ENCODE measurements at regions not wholly inside any gene's neighbourhood (a gene's known extent, or its start where the extent isn't known, plus 50 kb on each side); places are given as distances from the start of the nearest gene placed in this dataset.

- DNase-seq, result no peak
Observed at GRCh38 chr3:19093084-19093483, 55.2 kb upstream of the KCNH8 start.

GRCh38 chr3:19077388-19077787 is 70.9 kb upstream of the KCNH8 start:
- DNase-seq, result no peak

DNA sequence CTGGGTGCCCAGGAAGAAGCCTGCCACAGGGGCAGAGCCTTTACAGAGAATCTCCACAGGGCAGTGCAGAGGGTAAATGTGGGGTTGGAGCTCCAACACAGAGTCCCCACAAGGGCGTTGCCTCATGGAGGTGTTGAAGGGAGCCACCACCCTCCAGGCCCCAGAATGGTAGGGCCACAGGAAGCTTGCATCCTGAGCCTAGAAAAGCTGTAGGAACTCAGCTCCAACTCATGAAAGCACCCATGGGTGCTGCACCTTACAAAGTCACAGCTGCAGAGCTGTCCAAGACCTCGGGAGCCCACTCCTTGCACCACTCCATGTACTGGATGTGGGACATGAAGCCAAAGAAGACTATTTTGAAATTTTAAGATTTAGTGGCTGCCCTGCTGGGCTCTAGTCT is 73.3 kb upstream of the KCNH8 start:
- no peak for DNase-seq

GRCh38 chr3:19074257-19074900 is 73.9 kb upstream of the KCNH8 start:
- DNase-seq, result no peak

GRCh38 chr3:19073341-19074105 is 74.8 kb upstream of the KCNH8 start:
- DNase-seq, result no peak

DNA sequence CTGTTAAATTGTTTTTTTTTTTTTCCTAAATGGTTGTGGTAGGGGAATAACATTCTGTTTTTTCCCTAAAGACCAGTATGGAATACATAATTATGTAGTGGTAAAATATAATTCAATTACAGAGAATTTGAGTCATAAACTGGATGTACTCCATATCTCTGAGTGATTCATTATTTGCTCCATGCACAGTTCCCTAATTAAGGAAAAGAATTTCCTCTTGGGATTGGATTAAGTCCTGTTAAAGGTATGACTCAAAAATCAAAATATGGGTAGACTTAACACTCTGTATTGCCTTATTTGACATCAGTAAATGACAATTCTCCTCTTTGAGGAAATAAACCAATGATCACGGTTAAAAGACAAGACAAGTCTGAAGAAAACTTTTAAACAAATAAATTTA is 78.0 kb upstream of the KCNH8 start:
- no peak for DNase-seq

DNA sequence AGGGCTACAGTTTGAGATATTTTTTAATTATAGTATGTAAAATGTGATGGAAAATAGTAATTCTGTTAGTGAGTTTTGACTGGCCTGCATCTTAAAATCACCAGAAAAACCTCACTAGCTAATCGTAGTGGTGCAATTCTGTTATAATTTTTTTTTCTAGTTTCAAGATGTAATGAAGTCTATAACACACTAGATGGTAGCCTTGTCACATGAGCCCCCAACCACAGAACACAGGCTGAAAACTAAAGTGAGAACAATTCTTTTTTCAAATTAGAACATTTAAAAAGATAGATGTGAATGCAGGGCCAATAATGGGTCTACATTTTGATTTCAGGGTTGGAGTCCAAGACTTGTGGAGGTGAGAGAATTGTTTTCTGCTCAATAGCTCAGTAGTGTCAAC is 83.3 kb upstream of the KCNH8 start:
- DNase-seq, result no peak

DNA sequence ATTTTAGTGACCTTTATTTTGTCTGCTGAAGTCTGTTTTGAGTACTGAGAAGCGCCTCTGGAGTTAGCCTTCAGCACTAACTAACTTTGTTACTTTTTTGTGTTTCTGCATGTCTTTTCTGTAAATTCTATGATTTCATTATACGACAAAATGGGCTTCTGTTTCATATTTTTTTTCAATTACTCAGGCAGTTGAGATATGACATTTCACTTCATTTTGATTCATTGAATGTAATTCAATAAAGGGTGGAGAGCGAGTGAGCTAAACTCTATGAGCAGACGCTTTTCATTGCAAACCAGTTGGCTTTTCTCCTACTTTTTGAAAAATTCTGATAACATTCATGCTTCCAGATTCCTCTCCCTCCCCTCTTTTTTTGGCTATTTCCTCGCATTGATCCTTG is 84.4 kb upstream of the KCNH8 start:
- DNase-seq, result no peak

GRCh38 chr3:19060404-19060803 is 87.9 kb upstream of the KCNH8 start:
- DNase-seq, result no peak

DNA sequence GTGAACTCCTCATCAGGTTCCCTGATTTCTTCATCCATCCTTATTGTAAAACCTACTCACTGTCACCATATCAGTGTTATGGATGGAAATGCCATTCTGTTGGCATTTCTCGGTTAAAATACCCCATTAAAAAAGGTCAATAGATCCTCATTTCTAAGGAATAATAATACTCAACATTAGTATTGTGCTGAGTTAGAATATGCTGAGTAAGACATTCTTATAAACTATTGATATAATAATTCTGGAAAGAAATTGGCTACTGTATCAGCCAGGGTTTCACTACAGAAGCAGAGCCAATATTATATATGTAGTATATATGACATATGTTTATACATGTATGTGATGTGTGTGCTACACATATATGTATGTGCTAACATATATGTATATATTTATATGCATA is 95.4 kb upstream of the KCNH8 start:
- DNase-seq, result no peak

- DNase-seq, result no peak
Observed at GRCh38 chr3:19046440-19046839, 101.9 kb upstream of the KCNH8 start.

GRCh38 chr3:19030522-19030839 is 117.8 kb upstream of the KCNH8 start:
- DNase-seq, result no peak

DNA sequence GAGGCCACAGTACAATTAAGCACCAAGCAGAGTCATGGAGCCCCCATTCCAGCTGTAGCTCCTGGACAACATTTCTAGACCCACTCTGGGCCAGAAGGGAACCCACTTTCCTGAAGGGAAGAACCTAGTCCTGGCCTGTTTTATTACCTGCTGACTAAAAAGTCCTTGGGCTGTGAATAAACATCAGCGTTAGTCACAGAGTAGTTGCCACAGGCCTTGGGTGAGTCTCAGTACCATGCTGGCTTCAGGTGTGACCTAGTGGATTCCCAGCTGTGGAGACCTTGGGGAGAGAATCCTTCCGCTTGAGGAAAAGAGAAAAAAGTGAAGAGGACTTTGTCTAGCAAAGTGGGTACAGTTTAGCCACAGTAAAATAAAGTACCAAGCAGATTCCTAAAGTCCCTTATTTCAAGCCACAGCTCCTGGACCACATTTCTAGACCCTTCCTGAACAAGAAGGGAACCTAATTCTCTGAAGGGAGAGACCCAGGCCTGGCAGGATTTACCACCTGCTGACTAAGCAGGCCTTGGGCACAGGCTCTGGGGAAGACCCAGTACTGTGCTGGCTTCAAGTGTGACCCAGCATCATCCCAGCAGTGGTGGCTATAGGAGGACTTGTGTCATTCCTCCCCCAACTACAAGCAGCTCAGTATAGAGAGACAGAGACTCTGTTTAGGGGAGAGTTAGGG is 118.3 kb upstream of the KCNH8 start:
- DNase-seq, result no peak

- no peak for DNase-seq
Observed at GRCh38 chr3:19025441-19025840, 122.9 kb upstream of the KCNH8 start.

DNA sequence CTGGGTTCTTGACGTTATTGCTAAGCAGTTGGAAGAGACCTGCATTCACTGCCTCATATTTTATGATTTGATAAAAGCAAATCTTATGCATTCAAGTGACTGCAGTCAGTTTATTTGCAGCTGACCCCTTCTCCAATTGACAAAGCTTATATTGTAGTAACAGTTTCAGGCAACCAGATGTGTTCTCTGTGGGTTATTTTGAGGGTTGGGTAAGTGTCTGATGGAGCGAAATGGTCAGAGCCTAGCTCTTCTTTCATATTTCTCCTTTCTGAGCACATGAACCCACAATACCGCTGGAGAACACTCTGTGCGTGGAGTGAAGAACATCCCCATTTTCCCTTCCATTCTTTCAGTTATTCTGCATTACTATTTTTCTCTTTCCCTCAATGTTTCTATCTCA is 125.8 kb upstream of the KCNH8 start:
- DNase-seq, result no peak

GRCh38 chr3:19016851-19017250 is 131.5 kb upstream of the KCNH8 start:
- DNase-seq, result no peak

- no peak for DNase-seq
Observed at GRCh38 chr3:19013879-19014278, 134.4 kb upstream of the KCNH8 start.

- no peak for DNase-seq
Observed at GRCh38 chr3:19012846-19013245, 135.5 kb upstream of the KCNH8 start.

DNA sequence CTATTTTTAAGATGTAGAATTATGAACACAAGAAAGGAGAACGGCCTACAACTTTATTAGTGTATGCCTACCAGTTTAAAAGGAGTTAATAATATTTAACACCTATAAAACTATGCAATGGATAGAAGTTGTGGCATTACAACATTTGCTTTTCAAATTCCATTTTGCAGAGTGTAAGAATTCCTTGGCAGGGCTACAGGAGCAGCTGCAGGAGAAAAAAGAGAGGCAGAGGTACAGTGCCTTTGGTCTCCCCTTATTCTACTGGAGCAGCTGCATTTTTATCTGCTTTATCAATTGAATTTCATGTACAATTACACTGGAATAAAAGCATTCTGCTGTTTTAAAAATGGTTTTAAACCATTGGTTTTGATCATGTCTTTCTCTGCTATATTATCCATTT is 145.7 kb upstream of the KCNH8 start:
- no peak for DNase-seq

GRCh38 chr3:18998069-18998468 is 150.2 kb upstream of the KCNH8 start:
- DNase-seq, result no peak

DNA sequence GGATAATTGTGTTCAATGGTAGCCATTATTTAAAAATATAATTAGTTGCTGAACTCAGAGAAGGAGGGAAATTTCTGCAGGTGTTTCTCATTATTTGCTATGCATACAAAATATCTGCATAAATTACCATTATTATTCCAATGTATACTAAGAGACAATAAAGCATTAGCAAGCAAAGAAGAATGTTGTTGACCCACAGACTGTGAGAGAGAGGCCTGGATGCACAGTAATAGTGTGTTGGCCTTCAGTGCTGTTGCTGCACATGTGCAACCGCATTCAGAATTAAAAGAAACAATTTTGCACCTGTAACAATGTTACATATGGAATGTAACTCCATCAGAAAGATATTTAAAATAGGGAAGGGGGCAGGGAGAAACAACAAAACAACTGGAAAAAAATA is 155.6 kb upstream of the KCNH8 start:
- DNase-seq, result no peak

GRCh38 chr3:18989237-18989795 is 159.0 kb upstream of the KCNH8 start:
- DNase-seq, result no peak

DNA sequence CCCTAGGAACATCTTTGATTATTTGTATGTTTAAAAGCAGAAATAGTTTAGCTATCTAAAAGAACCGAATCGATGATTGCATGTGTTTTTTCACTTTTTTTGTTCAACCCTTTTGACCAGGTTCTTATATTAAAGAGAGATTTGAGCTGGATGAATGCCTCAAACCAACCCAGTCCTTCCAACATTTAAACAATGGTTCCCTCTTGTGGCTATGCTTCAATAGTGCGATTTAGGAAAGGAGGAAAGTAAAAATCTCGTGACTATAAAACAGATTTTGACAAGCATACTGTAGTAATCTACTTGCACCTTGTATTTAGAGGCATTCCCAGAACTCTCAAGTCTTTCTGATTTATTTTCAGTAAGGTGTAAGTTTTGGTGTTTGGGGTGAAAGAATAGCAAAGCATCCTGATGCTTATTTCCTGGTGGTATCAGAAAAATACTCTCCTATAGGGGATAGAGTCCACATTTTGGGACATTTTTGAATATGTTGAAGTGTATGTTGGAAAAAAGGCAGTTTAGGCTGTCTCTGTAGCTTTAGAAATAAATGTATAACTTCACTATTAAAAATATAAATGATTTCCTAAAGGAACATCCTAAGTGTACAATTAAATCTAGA is 159.6 kb upstream of the KCNH8 start:
- peak; percentile 8 for DNase-seq

Measured in NCI-H1417 treated with DMSO at 0.1 percent for 48 hours (cell line).